KBM-7 (cell line): ENCODE measurements at regions not wholly inside any gene's neighbourhood (a gene's known extent, or its start where the extent isn't known, plus 50 kb on each side); places are given as distances from the start of the nearest gene placed in this dataset.

Experiments
- DNase-seq: peaks from one replicate; pipeline ENCODE4 v3.0.0-alpha.2; 2015
- in situ Hi-C: fragments of 300-500 bp; cut with MboI; formaldehyde crosslinking; loops from 2 replicates; pipeline ENCODE4 v1.14.3; 2020; ENCODE audit warnings: low sequenced_read_pairs, low pct_unique_long_range_greater_than_20kb, mixed read lengths

DNA sequence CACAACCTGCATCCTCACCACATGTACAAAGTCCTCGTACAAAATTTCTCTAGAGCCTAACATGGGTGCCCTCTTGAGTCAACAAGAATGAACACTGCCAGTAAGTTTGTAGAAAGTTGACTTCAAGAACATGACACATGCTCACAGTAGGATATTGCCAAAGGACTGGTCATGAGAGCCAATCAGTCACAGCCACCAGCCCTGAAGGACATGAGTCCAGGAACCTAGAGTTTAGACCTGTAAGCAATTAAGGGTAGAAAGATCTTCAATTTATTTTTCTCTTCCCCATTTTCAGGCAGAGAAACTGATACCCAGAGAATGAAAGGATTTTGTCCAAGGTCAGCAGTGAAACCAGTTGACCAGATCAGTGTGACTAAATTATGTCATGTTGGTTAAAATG lies 96.1 kb downstream of the MAFB start:
- DNase-seq, result no peak

DNA sequence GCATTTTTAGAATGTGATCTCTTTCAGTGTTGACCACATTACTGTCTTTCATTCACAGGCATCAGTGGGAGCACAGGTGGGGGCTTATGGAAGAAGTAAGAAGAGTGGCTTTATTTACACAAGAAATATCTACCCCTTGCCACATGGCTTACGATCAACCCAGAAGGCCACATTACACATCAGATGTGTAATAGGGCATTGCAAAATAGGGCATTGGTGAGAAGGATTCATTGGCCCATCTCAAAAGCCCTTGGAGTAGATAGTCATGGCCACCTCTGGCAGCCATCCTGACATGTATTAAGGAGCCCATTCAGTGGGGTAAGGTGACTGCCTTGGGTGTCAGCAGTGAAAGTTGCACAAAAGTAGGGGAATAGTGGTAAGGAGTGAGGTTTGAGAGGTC lies 97.5 kb downstream of the MAFB start:
- DNase-seq, result no peak
- in situ Hi-C loops, result no loop called here

More for the DNA sequence above, 96.1 kb downstream of the MAFB start:
- in situ Hi-C loops, result no loop called here

DNA sequence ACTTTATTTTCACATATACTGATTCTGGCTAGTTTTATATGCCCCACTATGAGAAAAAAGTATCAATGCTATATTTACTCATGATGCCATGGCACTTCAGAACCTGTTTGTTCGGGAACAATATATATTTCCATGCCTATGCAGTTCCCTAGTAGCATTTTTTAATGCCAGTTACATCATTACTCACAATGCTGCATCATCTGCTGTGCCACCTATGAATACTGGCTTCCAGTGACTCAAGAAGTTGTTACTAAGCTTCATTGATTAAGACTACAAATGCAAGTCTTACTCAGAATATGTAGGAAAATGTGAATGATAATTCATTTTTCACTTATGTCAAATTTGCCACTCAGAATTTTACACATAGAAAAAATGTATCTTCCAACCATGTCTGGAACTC lies 97.9 kb downstream of the MAFB start:
- DNase-seq, result no peak
- in situ Hi-C loops, result no loop called here

DNA sequence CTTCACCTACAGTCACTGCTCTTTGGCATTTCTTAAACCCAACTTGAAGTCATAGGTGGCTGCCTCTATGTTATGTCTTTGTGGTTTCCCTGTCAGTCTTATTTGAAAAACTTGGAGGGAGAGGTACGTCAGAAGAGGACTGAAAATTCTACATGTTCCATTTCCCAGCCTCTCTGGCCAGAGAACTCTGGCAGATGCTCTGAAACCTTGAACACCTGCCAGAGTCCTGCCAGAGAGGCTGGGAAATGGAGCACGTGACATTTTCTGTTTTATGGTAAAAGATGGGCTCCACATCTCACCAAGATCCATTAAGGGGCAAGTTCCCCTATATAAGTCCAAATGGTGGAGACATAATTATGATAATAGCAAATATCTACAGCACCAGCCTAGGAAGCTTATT lies 99.5 kb downstream of the MAFB start:
- no peak for DNase-seq
- in situ Hi-C loops, result no loop called here

DNA sequence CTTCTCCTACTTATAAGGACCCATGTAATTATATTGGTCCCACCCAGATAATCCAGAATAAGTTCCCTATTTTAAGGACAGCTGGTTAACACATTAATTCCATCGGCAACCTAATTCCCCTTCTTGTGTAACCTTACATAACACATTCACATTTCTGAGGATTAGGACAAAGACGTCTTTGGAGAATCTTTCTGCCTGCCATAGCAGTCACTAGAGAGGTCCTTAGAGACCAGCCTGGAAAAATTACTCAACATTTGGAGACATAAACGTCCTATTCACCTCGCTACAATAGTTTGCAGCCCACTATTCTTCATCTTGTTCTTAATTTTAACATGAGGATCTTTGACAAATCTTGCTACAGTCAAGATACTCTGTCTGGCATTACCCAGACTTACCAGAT lies 100.1 kb downstream of the MAFB start:
- DNase-seq, result no peak
- in situ Hi-C loops, result no loop called here

DNA sequence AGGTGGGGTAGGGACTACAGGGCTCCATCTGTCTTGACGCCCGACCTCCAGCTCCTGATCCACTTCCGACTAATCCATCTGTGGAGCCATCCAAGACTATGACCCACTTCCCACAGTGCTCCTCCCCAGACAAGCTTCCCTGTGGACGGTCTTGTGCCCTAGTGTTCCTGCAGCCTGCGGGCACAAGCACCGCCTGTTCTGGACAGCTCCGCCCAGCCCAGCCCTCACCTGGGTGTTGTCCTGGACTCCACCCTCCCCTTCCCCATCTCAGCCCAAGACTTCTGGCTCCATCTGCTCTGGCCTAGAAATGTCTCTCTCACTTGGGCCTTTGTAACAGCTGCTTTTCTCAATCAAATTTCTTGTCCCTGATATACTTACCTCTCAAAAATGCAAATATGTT lies 102.0 kb downstream of the MAFB start:
- in situ Hi-C loops, result no loop called here
- DNase-seq, result no peak

DNA sequence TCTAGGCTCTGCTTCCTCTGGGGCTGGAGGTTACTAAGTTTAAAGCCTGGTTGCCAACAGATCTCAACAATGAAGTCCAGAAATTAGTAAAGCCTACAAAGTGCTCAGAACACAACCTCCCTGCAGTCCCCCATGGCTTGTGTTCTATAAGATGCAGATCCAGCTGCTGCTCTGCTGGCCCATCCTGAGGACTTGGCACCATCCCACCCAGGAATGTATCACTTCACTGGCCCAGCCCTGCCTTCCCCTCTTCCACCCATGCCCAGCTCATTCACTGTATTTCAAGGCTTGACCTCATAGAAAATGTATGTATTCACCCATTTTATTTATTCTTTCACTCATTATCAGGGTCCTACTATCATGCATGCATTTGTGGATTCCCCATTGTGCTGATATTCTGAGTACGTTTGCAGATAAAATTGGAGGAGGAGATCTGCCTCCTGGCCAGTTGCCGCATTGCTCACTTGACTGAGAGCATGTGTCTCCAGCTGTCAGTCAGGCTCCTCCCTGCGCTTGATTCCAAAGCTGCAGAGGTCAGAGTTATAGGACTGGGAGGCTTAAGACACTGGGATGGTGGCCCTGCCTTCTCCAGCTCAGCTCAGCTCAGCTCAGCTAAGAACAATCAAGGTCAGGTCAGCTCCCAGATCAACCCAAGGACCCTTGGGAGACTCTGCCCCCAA lies 104.8 kb downstream of the MAFB start:
- DNase-seq, result no peak
- in situ Hi-C loops, result no loop called here

DNA sequence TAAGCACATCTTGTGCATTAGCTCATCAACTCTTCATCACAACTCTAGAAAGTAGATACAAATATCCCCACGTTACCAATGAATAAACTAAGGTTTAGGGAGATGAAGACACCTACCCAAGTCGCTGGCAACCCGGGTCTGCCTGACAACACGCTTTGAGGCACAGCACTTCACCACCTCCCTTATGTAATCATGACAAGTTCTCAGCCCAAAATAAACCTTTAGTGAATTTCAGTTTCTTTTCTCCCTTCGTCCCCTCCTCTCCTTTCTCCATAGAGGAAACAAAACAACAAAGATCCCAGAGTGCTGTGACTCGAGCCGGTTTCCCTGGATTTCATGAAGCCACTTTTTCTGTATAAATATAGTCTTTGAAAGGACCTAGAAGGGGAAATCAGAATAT lies 105.4 kb downstream of the MAFB start:
- no peak for DNase-seq
- in situ Hi-C loops, result no loop called here

DNA sequence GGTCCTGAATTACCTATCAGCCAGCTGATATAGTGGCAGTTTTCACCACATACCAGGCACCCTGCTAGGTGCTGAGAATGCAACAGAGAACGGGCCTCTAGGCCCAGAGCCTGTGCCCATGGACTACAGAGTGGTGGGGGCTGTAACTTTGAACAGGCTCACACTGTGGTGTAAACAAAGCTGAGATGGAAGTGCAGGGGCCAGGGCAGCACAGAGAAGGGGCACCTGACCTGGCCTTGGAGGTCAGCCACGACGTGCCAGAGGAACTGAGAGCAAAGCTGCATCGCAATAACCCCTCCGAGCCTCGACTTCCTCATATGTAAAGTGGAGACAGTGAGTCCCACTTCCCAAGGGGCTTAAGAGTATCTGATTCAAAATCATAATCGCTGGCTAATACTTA lies 105.8 kb downstream of the MAFB start:
- DNase-seq, result no peak
- in situ Hi-C loops, result no loop called here

DNA sequence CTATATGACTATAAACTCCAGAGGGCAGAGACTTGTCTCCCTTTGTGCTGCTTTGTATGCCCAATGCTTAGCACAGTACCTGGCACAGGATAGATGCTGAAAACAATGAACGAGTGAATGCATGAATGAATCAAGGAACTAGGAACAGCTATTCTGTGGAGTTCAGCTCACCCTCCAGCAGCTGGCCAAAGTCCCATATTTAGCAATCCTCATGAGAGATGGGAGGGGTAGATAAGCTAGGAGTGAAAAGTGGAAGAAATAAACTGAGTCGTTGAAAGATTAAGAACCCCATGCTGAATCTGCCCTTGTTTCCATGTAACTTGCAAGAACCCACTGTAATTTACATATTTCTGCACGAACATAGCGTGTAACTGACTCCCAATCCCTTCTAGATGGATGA lies 106.5 kb downstream of the MAFB start:
- in situ Hi-C loops, result no loop called here
- no peak for DNase-seq

DNA sequence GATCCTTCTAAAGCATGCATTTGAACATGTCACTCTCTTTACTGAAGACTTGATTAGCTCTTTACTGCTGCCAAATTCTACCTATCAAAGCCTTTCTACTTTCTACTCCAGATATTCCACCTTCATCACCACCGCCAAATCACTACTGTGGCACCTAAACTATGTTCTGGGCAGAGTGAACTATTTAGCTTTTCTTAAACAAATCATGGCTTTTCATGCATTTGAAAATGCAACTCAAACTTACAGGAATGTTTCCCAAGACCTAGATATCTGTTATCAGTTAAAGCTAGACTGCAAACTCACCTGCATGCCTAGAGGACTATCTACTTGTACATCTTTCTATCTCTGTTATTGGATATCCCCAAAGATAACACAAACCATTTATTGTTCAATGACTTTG lies 109.3 kb downstream of the MAFB start:
- in situ Hi-C loops, result no loop called here
- no peak for DNase-seq

DNA sequence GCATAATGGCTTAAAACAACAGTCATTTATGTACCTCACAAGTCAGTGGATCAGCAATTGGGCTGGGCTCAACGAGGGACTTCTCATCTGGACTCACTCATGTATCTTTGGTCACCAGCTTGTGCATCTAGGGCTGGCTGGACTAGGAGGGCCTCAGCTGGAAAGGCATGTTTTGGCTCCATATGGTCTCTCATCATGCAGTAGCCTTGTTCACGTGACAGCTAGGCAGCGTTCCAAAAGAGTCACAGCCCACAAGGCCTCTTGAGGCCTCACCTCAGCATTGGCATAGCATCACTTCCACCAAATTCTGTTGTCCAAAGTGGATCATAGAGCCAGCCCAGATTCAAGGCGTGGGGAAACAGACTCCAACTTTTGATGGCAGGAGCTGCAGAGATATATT lies 110.1 kb downstream of the MAFB start:
- no peak for DNase-seq
- in situ Hi-C loops, result no loop called here

DNA sequence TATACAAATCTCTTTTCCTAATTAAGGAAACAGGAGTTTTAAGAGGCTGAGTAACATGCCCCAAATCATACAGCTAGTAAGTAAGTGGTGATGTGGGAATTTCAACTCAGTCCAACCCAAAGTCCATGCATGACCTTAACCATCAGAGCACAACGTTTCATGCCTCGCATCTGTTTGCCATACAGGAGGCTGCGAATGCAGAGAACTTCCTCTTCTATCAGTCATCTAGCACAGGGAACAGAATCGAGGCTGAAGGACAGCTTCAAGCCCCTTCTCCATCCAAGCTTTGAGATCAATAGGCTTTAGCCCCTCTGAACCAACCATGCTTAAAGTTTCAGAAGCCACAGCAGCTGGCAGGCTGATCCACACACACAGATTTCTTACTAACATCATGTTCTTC lies 113.2 kb downstream of the MAFB start:
- in situ Hi-C loops, result no loop called here
- DNase-seq, result no peak

DNA sequence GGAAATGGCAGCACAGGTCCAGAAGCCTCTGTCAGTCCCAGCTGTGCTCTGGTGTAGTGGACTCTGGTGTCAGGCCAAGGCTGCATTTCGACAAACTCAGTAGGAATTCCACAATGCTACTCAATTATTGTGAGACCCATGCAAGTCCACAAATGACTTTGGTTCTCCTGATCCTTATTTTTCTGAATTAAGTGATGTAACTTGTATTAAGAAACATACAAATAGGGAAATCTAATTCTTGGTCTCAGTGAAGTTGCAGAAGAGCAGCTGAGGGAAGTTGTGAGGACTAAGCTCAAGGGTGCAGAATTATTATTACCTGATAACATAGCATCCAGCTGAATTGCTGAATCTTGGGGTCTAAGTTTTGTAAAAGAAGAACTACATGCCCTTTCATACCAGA lies 116.8 kb downstream of the MAFB start:
- in situ Hi-C loops, result no loop called here
- no peak for DNase-seq

DNA sequence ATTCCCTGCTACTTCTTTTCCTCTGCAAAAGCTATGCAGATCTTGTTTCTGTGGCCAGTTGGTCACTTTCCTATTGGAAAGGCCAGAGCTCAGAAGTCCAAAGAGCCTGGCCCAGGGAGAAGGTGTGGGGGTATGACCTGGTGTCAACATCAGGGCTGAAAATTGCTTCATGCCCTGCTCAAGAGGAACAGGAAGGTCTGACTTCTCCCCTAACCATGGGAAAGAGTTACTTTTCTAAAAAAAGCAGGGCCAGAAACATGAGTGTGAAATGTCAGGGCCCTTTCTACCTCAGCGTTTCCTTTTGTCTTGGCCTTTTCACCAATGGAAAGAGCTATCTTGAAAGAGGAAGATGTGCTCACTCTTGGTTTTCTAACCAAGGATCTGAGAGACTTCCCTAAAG lies 117.4 kb downstream of the MAFB start:
- no peak for DNase-seq
- in situ Hi-C loops, result no loop called here

DNA sequence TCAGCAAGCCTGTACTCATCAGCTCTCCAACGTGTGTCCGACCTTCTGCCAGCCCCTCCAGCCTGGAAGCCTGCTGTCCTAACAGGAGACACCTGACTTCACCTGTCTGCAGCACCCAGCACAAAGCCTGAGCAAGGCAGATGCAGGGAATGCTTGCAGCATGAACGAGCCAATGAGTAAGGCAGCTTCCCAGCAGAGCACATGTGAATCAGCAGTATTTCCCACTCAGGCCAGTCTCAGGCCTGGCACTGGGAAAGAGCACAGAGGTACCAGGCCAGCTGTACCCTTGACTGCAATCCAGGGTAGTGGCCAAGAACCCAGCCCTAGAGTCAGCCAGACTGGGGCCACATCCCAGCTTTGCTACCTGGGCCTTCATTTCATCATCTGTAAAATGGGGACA lies 120.8 kb downstream of the MAFB start:
- DNase-seq, result no peak
- in situ Hi-C loops, result no loop called here

DNA sequence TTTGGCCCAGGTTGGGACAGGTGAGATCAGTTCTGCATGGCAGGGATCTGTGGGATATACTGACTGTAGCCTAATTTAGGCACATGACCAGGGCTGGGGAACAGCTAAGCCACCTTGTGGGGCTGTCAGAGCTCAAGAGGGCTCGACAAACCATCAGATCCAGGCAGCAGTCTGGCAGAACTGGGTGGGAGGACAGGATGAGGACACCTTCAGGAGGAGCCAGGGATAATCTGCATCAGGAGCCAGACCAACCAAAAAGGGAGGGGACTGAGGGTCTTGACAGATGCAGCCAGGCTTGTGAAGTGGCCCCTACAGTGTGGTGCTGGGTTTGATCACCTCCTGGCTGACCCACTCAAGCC lies 123.4 kb downstream of the MAFB start:
- DNase-seq, result no peak
- in situ Hi-C loops, result no loop called here

DNA sequence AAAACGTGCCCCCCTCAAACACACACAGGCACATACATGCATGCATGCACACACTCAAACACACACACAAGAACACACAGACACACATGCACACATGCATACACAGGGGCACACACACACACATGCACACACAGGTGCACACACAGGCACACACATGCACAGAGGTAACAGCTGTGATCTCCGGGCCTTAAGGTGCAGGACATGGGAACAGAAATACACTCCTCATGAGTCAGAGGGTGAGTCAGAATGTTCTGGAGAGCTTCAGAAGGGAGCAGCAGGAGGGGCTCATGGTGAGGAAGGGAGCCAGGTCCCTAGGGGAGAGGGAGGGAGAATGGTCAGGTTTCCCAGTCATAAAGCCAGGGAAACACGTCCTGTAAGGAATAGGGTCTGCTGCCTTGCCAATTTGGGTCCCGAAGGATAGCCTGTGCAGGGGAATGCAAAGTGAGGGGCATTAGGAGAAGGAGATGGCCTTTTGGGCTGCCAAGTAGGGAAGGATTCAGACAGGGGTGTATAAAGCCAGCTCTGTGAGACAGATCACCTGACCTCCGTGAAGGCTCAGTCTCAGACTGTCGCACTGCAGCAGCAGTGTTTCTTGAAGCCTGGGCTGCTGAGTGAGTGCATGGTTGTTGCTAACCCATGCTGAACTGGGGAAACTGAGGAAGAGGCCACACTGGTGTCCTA lies 123.9 kb downstream of the MAFB start:
- in situ Hi-C loops, result no loop called here
- DNase-seq, result no peak

DNA sequence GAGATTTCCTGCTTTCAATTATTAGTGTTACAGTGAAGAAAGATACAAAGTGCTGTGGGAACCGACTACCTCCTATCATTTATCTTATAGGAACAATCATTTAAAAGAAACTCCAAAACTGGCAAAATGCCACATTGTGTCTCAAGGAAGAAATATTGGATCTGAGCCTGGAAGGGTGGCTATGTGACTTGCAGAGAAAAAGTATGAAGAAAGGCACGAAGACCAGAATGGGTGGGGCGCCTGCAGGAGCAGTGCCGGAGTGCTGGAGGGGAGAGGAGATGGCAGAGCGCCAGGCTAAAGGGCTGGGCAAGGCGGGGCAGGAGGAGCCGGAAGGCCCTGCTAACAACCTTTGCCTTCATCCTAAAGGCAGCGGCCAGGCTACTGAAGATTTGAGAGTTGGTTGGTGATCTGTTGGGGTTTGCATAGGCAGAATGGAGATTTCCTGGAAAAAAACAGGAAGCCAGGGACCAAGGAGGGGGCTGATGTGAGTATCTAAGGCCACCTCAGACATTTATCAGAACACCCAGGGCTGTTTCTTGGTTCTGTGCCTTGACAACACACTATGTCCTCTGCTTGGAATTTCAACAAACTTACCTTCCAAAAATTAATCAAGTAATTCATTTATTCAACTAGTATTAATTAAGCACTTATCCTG lies 125.6 kb downstream of the MAFB start:
- DNase-seq, result no peak
- in situ Hi-C loops, result no loop called here

DNA sequence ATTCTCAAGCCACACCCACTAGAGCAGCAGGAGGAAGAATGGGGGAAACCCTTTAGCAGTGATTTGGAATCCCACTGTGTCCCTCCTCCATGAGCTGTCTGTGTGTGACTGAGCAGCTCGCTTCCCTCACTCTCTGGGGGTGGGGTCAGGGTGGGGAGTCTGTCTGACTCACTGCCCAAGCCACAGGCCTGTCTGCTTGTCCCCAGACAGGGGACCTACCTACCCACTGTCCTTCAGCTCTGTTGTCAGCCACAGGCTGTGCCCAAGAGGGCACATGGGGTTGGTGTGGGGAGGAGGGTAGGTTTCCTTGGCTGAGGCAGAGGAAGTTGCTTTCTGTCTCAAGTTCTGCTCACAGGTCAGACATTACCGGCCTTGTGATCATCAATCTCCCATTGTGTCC lies 127.0 kb downstream of the MAFB start:
- in situ Hi-C loops, result no loop called here
- DNase-seq, result no peak

DNA sequence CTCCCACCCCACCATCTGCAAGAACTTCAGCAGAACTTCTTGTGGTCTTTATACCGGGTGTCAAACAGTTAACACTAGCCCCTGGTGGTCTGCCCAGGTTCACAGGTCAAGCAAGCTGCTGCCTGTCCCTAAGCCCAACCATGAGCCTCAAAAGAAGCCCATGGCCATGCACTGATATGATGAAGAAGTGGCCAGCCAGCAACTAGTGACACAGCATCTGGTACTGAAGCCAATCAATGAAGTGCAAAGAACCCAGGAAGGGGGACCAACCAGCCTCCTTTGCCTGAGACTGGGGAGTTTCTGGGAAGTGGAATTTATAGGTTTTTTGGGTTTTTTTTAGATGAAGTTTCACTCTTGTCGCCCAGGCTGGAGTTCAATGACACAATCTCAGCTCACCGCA lies 127.8 kb downstream of the MAFB start:
- DNase-seq, result no peak
- in situ Hi-C loops, result no loop called here
